ENCODE measurements at regions not wholly inside any gene's neighbourhood (a gene's known extent, or its start where the extent isn't known, plus 50 kb on each side); places are given as distances from the start of the nearest gene placed in this dataset.
"Not testable (repeated sequence)": the region's sequence is repeated elsewhere in the genome, so short reads cannot be mapped to it uniquely, and the experiment has no call there.

DNA sequence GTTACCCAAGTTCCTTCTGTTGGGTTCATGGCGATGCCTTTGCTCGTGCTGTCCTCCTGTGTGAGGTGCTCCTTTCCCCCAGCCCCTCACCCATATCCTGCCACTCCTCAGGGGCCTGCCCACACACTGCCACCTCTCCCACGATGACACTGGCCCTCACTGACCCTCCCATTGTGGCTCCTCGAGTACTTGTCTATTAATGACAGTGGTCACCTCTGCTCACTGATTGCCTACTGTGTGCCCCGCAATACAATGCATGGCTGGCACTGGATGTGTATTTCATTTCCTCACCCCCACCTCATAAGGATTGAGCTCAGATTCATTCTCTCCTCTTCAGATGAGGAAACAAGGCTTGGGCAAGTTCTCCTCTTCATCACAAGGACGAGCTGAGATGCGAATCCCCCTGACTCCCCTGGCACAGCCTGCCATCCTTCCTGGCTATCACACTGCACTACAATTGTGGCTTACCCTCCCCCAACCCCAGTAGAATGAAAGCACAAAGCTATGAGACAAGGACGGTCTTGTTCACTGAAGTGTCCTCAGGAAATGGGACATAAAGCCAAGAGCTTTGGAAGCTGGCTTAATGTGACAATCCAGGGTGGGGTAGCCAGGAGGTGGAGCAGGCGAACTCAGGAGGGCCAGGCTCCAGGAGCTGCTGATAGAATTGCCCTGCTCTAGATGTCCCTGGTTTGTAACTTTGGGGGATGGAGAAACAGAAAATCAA lies 93.9 kb upstream of the RAB12 start:
- DNase-seq = no peak
- no peaks in the 10 kb centered on the region for H3K4me1 ChIP-seq (ENCODE audit: control insufficient read depth, insufficient read depth, low read length)
- no CpG with 5 or more reads among the region's 9 CpGs for WGBS (ENCODE audit: insufficient coverage, low lambda C conversion rate)
- no peaks in the 10 kb centered on the region for H3K27me3 ChIP-seq (ENCODE audit: control insufficient read depth, insufficient read depth, low read length)
- no peaks in the 10 kb centered on the region for H3K36me3 ChIP-seq (ENCODE audit: control insufficient read depth, insufficient read depth, low read length)
- no peaks in the 10 kb centered on the region for H3K9me3 ChIP-seq (ENCODE audit: control insufficient read depth, low read depth, low read length)
- H3K27ac ChIP-seq (ENCODE audit: low read length) = no peak overlapping the region
- H3K4me3 ChIP-seq (ENCODE audit: low read length) = no peak overlapping the region

DNA sequence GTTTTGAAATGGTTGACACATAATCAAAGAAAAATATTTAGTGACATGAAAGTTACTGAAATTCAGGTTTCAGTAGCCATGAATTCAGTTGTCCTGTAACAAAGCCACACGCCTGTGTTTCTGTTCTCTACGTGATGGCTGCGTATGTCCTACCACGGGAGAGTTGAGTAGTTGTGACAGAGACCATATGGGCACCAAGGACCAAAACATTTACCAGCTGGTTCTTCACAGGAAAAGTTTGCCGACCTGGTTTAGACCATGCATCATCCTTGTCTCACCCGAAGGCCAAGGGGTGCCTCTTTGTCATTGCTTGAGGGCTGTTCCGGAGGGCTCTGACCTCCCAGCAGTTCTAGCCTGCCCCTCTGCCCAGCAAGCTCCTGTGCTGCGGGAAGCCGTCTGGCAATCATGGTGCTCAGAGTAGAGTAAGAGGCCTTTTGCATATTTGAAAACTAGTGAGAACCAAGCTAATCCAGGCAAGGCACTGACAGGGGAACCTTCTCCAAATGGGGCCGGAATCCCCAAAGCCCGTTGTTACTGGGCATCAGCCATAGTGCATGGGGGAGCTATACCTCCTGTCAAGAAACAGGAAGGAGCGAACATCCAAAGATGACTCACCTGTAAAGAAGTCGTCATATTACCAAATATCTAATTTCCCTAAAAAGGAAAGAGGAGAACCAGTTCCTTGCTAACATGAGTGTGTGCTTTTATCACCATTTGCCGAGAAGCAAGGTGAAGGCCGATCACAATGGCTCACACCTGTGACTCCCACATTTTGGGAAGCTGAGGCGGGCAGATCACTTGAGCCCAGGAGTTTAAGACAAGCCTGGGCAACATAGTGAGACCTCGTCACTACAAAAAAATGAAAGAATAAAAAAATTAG lies 92.6 kb upstream of the RAB12 start:
- Histone ChIP-seq H3K4me1 (ENCODE audit: control insufficient read depth, insufficient read depth, low read length) (no peaks in the 10 kb centered on the region), H3K36me3 (ENCODE audit: control insufficient read depth, insufficient read depth, low read length) (no peaks in the 10 kb centered on the region), H3K27me3 (ENCODE audit: control insufficient read depth, insufficient read depth, low read length) (no peaks in the 10 kb centered on the region), H3K27ac (ENCODE audit: low read length) (no peak overlapping the region), H3K9me3 (ENCODE audit: control insufficient read depth, low read depth, low read length) (no peaks in the 10 kb centered on the region), H3K4me3 (ENCODE audit: low read length) (no peak overlapping the region)
- no peak for DNase-seq
- no CpG with 5 or more reads among the region's 17 CpGs for WGBS (ENCODE audit: insufficient coverage, low lambda C conversion rate)

DNA sequence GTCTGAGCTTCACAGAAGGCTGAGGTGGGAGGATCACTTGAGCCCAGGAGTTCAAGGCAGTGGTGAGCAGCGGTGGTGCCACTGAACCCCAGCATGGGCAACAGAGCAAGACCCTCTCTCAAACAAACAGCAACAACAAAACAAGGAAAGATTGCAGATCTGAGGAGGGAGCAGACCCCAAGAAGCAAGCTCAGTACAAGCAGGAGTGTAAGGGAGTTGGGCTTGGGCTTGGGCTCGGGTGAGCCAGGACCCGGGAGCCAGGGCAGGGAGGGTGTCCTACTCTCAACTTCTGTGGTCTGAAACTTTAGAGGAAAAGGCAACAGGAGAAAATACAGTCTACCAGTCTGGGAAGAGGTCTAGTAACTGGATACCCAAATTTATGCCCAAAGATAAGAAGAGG lies 92.0 kb upstream of the RAB12 start:
- DNase-seq = no peak
- Histone ChIP-seq H3K36me3 (ENCODE audit: control insufficient read depth, insufficient read depth, low read length) (no peaks in the 10 kb centered on the region), H3K4me1 (ENCODE audit: control insufficient read depth, insufficient read depth, low read length) (no peaks in the 10 kb centered on the region), H3K4me3 (ENCODE audit: low read length) (no peak overlapping the region), H3K9me3 (ENCODE audit: control insufficient read depth, low read depth, low read length) (no peaks in the 10 kb centered on the region), H3K27ac (ENCODE audit: low read length) (no peak overlapping the region), H3K27me3 (ENCODE audit: control insufficient read depth, insufficient read depth, low read length) (no peaks in the 10 kb centered on the region)
- no CpG with 5 or more reads among the region's 3 CpGs for WGBS (ENCODE audit: insufficient coverage, low lambda C conversion rate)

DNA sequence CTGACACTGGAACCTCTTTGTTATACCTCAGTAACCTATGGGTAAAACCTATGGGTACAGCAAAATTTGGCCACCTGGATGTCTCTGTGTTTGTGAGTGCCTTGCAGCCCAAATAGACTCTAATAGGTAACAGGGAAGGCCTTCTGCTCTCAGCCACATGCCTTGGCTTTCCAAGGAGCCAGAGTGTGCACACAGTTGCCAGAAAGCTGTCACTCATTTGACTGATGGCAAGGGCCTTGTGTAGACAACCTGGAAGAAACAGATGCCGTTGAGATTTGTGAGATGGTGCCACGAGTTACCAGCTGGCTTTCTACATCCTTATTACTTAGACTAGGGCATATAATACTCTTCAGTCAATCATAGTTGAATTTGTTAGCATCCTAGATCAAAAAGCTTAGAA lies 90.1 kb upstream of the RAB12 start:
- no peaks in the 10 kb centered on the region for H3K27me3 ChIP-seq (ENCODE audit: control insufficient read depth, insufficient read depth, low read length)
- WGBS (ENCODE audit: insufficient coverage, low lambda C conversion rate) = no CpG with 5 or more reads among the region's 2 CpGs
- DNase-seq = no peak
- H3K36me3 ChIP-seq (ENCODE audit: control insufficient read depth, insufficient read depth, low read length) = no peaks in the 10 kb centered on the region
- H3K9me3 ChIP-seq (ENCODE audit: control insufficient read depth, low read depth, low read length) = no peaks in the 10 kb centered on the region
- no peaks in the 10 kb centered on the region for H3K4me1 ChIP-seq (ENCODE audit: control insufficient read depth, insufficient read depth, low read length)
- H3K4me3 ChIP-seq (ENCODE audit: low read length) = no peak overlapping the region
- H3K27ac ChIP-seq (ENCODE audit: low read length) = no peak overlapping the region

DNA sequence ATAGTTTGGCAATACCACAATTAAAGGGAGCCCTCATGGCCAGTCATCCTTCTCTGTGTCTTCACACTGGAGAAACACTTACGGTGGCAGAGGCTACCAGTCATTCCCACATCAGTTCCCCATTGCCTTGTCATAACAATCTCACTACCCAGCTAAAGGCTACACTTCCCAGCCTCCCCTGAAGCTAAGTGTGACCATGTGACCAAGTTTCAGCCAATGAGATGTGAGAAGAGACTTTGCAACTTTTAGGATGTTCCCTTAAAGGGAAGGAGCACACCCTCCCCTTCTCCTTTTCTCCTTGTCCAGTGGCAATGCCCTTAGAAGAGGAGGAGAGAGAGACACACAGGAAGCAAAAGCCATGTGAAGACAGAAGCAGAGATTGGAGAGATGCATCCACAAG lies 89.0 kb upstream of the RAB12 start:
- DNase-seq = no peak

DNA sequence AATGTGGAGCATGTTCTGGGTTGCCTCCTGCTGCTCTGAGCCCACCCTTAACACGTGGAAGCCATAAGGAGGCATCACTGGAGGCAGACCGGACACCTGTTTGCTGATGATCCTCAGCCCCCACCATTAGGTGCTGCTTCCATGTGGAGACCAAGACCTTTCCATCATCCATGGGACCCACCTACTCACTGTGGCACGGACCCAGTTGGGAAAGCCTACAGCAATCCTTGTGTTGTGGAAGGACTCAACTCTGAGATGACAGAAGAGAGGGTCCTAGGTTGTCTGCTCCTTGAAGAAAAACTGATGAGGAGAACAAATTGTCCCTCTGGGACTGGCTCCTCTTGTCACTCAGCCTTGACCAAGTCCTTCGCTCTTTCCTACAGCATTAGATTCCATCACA lies 86.5 kb upstream of the RAB12 start:
- H3K4me3 ChIP-seq (ENCODE audit: low read length) = no peak overlapping the region
- H3K27me3 ChIP-seq (ENCODE audit: control insufficient read depth, insufficient read depth, low read length) = no peaks in the 10 kb centered on the region
- H3K36me3 ChIP-seq (ENCODE audit: control insufficient read depth, insufficient read depth, low read length) = no peaks in the 10 kb centered on the region
- H3K27ac ChIP-seq (ENCODE audit: low read length) = no peak overlapping the region
- H3K4me1 ChIP-seq (ENCODE audit: control insufficient read depth, insufficient read depth, low read length) = no peaks in the 10 kb centered on the region
- no CpG with 5 or more reads among the region's 4 CpGs for WGBS (ENCODE audit: insufficient coverage, low lambda C conversion rate)
- DNase-seq = no peak
- no peaks in the 10 kb centered on the region for H3K9me3 ChIP-seq (ENCODE audit: control insufficient read depth, low read depth, low read length)

More for the DNA sequence above, 89.0 kb upstream of the RAB12 start:
- H3K27me3 ChIP-seq (ENCODE audit: control insufficient read depth, insufficient read depth, low read length) = no peaks in the 10 kb centered on the region
- H3K4me1 ChIP-seq (ENCODE audit: control insufficient read depth, insufficient read depth, low read length) = no peaks in the 10 kb centered on the region
- no peak overlapping the region for H3K4me3 ChIP-seq (ENCODE audit: low read length)
- no peaks in the 10 kb centered on the region for H3K36me3 ChIP-seq (ENCODE audit: control insufficient read depth, insufficient read depth, low read length)
- H3K27ac ChIP-seq (ENCODE audit: low read length) = no peak overlapping the region
- no CpG with 5 or more reads among the region's 1 CpG for WGBS (ENCODE audit: insufficient coverage, low lambda C conversion rate)
- H3K9me3 ChIP-seq (ENCODE audit: control insufficient read depth, low read depth, low read length) = no peaks in the 10 kb centered on the region

DNA sequence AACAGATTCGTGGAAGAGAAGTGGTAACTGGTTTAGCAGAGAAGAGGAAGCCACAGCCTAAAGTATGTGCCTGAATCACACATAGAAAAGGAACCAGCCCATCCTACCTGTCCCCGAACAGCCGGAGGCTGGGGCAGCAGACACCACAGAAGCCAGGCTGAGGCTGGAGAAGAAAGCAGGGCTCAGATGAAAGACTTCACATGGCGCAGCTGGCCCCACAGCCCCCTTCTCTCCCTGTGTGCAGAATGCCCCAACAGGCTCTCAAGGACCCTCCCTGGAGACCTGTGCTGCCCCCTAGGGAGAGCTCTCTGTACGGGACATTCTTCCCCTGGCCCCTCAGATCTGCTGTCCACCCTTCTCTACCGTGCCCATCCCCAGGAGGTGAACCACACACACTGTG lies 83.5 kb upstream of the RAB12 start:
- Histone ChIP-seq H3K27ac (ENCODE audit: low read length) (no peak overlapping the region), H3K4me1 (ENCODE audit: control insufficient read depth, insufficient read depth, low read length) (no peaks in the 10 kb centered on the region), H3K9me3 (ENCODE audit: control insufficient read depth, low read depth, low read length) (no peaks in the 10 kb centered on the region), H3K4me3 (ENCODE audit: low read length) (no peak overlapping the region), H3K27me3 (ENCODE audit: control insufficient read depth, insufficient read depth, low read length) (no peaks in the 10 kb centered on the region), H3K36me3 (ENCODE audit: control insufficient read depth, insufficient read depth, low read length) (no peaks in the 10 kb centered on the region)
- no CpG with 5 or more reads among the region's 6 CpGs for WGBS (ENCODE audit: insufficient coverage, low lambda C conversion rate)
- DNase-seq = no peak

DNA sequence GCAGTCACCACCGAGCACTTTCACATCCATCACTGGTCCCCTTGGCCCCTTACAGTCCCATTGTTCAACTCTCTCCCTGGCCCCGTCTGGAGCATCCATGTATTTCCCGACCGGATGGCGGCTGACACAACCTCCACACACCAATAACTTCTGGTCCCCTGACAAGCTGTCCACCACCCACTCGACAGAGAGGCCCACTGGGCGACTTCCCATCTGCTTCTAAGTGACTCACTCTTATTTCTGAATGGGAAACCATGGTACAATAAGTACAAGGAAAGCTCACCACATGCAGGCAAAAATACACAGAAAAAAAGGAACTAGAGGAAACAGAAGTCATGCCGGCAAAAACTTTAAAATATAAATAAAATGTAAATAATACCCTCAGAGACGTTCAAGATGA lies 82.9 kb upstream of the RAB12 start:
- Histone ChIP-seq H3K27ac (ENCODE audit: low read length) (no peak overlapping the region), H3K4me3 (ENCODE audit: low read length) (no peak overlapping the region), H3K27me3 (ENCODE audit: control insufficient read depth, insufficient read depth, low read length) (no peaks in the 10 kb centered on the region), H3K4me1 (ENCODE audit: control insufficient read depth, insufficient read depth, low read length) (no peaks in the 10 kb centered on the region), H3K9me3 (ENCODE audit: control insufficient read depth, low read depth, low read length) (no peaks in the 10 kb centered on the region), H3K36me3 (ENCODE audit: control insufficient read depth, insufficient read depth, low read length) (no peaks in the 10 kb centered on the region)
- DNase-seq = no peak
- 83% methylated on average over 2 of the region's 9 CpGs for WGBS (ENCODE audit: insufficient coverage, low lambda C conversion rate)

DNA sequence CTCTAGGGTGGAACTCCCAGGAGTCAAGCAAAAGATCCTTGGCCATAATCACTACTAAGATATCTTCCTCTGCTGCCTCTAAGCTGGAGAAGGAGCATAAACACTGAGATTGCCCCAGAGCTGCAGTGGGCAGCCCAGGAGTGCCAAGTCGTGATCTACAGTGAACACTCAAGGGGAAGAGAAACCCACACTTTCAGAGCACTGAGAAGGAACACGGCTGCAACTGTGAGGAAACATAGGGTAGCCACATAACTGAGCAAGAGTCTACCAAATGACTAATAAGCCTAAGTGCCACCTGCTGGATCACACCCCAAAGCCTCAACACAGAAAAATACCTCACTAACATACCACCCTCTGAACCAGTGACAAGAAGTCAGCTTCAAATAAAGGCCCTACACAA lies 79.6 kb upstream of the RAB12 start:
- DNase-seq = no peak
- Histone ChIP-seq H3K4me3 (ENCODE audit: low read length) (no peak overlapping the region), H3K4me1 (ENCODE audit: control insufficient read depth, insufficient read depth, low read length) (no peaks in the 10 kb centered on the region), H3K27ac (ENCODE audit: low read length) (no peak overlapping the region), H3K36me3 (ENCODE audit: control insufficient read depth, insufficient read depth, low read length) (no peaks in the 10 kb centered on the region), H3K27me3 (ENCODE audit: control insufficient read depth, insufficient read depth, low read length) (no peaks in the 10 kb centered on the region), H3K9me3 (ENCODE audit: control insufficient read depth, low read depth, low read length) (no peaks in the 10 kb centered on the region)
- WGBS (ENCODE audit: insufficient coverage, low lambda C conversion rate) = no CpG with 5 or more reads among the region's 2 CpGs

DNA sequence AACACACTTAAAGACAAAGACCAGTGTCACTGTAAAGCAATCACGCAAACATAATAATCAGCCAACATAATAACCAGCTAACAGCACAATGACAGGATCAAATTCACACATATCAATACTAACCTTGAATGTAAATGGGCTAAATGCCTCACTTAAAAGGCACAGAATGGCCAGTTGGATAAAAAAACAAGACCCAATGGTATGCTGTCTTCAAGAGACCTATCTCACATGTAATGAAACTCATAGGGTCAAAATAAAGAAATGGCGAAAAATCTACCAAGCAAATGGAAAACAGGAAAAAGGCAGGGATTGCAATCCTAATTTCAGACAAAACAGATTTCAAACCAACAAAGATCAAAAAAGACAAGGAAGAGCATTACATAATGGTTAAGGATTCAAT lies 78.2 kb upstream of the RAB12 start:
- no CpG with 5 or more reads among the region's 2 CpGs for WGBS (ENCODE audit: insufficient coverage, low lambda C conversion rate)
- DNase-seq; H3K9me3 ChIP-seq (ENCODE audit: control insufficient read depth, low read depth, low read length); H3K27me3 ChIP-seq (ENCODE audit: control insufficient read depth, insufficient read depth, low read length); H3K27ac ChIP-seq (ENCODE audit: low read length); H3K36me3 ChIP-seq (ENCODE audit: control insufficient read depth, insufficient read depth, low read length); H3K4me3 ChIP-seq (ENCODE audit: low read length); H3K4me1 ChIP-seq (ENCODE audit: control insufficient read depth, insufficient read depth, low read length): not testable (repeated sequence)

All from large intestine (tissue), 3 donors.